ENCODE measurements at regions not wholly inside any gene's neighbourhood (a gene's known extent, or its start where the extent isn't known, plus 50 kb on each side); places are given as distances from the start of the nearest gene placed in this dataset.

DNA sequence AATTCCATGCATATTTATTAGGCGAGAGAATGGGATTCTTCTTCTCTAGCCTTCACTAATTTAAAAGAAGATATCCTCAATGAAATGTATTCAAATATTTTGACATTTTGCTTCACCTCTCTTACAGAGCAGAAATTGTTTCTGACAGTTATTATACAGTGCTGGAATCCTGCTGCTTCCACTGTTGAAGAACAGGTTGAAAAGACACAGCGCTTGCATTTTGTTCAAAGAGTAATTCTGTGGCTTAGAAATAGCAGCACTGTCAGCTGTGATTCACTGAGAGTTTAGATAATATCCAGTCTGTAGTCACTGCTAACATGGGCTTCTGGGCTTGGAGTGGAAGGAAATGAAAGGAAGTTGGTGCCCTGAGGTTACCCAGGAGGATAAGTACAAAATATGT lies 117.1 kb upstream of the FBXL4 start:
- DNase-seq: no peak

GRCh38 chr6:99036672-99037071 lies 88.9 kb upstream of the FBXL4 start:
- DNase-seq: no peak

DNA sequence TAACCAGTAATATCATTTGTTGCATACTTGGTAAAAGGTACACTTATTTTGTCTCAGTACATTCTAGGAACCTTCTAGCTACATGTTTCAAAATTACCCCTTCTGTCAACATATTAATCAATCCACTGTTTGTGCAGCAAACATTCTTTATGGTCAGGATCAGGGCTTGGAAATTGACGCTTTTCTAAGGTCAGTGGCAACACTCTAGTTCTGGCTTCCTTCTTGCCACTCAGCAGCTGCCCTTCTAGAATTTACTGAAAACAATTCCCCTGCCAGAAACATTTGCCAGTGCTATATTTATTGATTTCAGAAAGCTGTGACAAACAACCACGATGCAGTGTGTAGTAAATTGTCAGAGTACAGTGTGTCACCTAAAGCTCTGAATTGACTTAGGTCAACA lies 84.7 kb upstream of the FBXL4 start:
- DNase-seq: no peak

DNA sequence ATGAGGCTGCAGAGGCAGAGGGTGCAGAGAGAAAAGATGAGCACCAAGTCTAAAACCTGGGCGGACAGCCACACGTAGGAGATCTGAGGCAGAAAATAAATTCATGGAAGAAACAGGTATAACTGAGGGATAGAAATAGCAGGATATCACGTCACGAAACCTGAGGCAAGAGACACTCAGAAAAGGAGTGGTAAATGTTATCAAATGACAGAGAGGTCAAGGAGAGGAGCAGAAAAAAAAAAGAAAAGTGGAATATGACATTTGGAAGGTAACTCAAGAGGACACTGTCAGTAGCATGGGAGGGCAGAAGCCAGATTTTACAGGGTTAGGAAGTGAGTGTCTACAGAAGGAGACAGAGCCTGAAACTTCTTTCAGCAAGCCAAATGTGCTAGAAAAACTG lies 84.2 kb upstream of the FBXL4 start:
- DNase-seq: no peak

GRCh38 chr6:99030915-99031314 lies 83.2 kb upstream of the FBXL4 start:
- no peak for DNase-seq

GRCh38 chr6:99026135-99026534 lies 78.4 kb upstream of the FBXL4 start:
- no peak for DNase-seq

DNA sequence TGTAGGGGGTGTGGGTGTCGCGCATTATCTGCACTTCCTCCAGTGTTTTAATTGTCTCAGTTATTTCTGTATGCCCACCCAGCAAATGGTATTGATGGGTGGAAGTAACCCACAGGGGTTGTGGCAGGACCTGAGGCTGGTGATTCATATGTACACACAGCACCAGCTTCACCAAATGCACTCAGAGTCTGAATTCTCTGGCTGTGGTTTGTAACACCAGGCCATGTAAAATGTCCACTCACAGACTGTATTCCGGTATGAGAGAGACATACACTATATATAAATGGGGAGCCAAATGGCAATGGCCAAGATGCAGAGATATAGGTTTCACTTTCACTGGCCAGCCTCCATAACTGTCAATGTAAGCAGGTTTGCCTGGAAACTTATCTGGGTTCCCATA lies 76.3 kb upstream of the FBXL4 start:
- DNase-seq: no peak

- no peak for DNase-seq
These were observed 74.4 kb upstream of the FBXL4 start for GRCh38 chr6:99022039-99022609.

- DNase-seq: no peak
These were observed 71.6 kb upstream of the FBXL4 start for GRCh38 chr6:99019381-99019780.

GRCh38 chr6:99017150-99017549 lies 69.4 kb upstream of the FBXL4 start:
- no peak for DNase-seq

- no peak for DNase-seq
These were observed 68.6 kb upstream of the FBXL4 start for GRCh38 chr6:99016355-99016754.

DNA sequence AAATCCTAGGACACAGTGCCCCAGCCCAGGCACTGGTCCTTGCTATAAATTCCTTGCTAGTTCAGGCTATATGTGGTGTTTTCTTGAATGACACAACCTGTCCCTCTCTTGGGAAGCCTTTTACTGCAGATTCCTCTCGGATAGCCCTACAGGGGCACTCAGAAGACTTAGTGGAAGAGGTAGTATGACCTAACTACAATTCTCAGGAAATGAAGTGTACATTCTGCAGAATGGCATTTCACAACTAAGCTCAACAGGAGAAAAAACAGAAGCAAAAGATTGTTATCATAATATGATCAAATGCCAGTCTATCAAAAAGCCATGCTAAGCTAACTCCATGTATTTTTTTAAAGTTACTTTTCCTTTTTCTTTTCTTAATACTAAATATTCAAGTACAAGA lies 66.3 kb upstream of the FBXL4 start:
- no peak for DNase-seq

DNA sequence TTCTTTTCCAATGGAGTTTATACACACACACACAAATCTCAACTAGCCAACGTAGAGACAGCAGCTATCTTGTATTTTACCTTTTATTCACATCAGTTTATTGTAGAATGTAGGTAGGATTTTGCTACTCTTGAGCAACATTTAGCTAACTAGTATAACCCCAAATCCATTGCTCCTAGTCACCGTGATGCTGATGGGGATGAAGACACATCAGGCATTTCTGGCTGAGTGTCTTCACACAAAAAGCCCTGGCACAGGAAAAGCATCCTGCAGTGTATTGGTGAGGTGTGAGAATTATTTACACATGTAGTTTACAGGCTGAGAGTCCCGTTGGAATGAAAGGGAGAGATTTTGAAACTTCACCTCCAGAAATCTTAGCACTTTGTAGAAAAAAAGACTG lies 65.9 kb upstream of the FBXL4 start:
- DNase-seq: no peak

DNA sequence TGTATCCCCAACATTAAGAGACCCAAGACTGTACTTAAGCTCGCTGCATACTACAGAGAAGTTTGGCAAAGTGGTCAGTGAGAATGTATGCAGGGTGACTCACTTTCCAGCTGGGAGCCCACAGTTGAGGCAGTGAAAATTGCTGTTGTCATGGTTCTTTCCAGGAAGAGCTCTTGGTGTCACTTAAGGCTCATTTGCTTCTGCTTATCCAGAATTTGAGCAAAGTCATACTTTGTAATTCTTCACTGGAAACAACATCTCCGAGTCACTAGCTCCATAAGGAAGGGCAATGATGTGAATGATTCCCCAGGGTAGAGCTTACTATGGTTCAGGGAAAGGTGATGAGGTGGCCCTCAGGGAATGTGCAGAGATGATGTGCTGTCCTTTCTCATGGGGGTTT lies 65.4 kb upstream of the FBXL4 start:
- DNase-seq: peak; percentile 88

GRCh38 chr6:99011151-99011550 lies 63.4 kb upstream of the FBXL4 start:
- DNase-seq: no peak

- DNase-seq: no peak
These were observed 55.1 kb upstream of the FBXL4 start for GRCh38 chr6:99002831-99003230.

GRCh38 chr6:98998103-98998502 lies 50.4 kb upstream of the FBXL4 start:
- no peak for DNase-seq

All from kidney glomerular epithelial cell (primary cell).